ENCODE measurements at regions not wholly inside any gene's neighbourhood (a gene's known extent, or its start where the extent isn't known, plus 50 kb on each side); places are given as distances from the start of the nearest gene placed in this dataset.
"Not testable (repeated sequence)": the region's sequence is repeated elsewhere in the genome, so short reads cannot be mapped to it uniquely, and the experiment has no call there.

DNA sequence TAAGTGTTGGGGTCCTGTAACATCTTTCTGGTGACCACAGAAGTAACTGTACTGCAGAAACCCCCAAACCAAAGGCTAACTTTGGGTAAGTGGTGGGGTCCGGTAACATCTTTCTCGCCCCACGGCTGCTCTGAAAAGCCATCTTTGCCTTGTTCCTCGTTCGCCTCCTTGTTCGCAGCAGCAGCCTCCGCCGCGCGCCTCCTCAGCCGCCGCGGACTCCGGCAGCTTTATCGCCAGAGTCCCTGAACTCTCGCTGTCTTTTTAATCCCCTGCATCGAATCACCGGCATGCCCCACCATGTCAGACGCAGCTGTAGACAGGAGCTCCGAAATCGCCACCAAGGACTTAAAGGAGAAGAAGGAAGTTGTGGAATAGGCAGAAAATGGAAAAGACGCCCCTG, 316.8 kb downstream of the TUSC7 start:
- ChIA-PET CTCF (no interaction called here), POLR2A (interaction anchor here (0.6 kb wide), 1 partner anchor 669 kb away, joined by 3 read pairs; no protein-coding TSS in a partner anchor)
- DNase-seq, result no peak
- H3K4me1 Mint-ChIP-seq (ENCODE audit: low read depth), result no peaks in the 10 kb centered on the region
- H3K27me3 Mint-ChIP-seq (ENCODE audit: low read depth), result no peaks in the 10 kb centered on the region
- H3K4me3 Mint-ChIP-seq, result no peak overlapping the region
- ATAC-seq, result no peak
- H3K9me3 Mint-ChIP-seq (ENCODE audit: insufficient read depth), result no peaks in the 10 kb centered on the region
- no peaks in the 10 kb centered on the region for H3K36me3 Mint-ChIP-seq (ENCODE audit: low read depth)
- H3K27ac Mint-ChIP-seq, result no peak overlapping the region

GRCh38 chr3:117035745-117036144, 326.2 kb downstream of the TUSC7 start:
- Mint-ChIP-seq H3K36me3 (ENCODE audit: low read depth) (no peaks in the 10 kb centered on the region), H3K9me3 (ENCODE audit: insufficient read depth) (no peaks in the 10 kb centered on the region), H3K4me1 (ENCODE audit: low read depth) (no peaks in the 10 kb centered on the region), H3K27ac (no peak overlapping the region), H3K27me3 (ENCODE audit: low read depth) (no peaks in the 10 kb centered on the region), H3K4me3 (no peak overlapping the region)
- ATAC-seq (no peak), DNase-seq (no peak)
- ChIA-PET CTCF (no interaction called here), POLR2A (no interaction called here)

- ATAC-seq (no peak), DNase-seq (no peak)
- H3K27me3 Mint-ChIP-seq (ENCODE audit: low read depth), result no peaks in the 10 kb centered on the region
- CTCF ChIA-PET, result no interaction called here
- POLR2A ChIA-PET, result no interaction called here
- H3K36me3 Mint-ChIP-seq (ENCODE audit: low read depth), result no peaks in the 10 kb centered on the region
- no peaks in the 10 kb centered on the region for H3K9me3 Mint-ChIP-seq (ENCODE audit: insufficient read depth)
- H3K4me3 Mint-ChIP-seq, result no peak overlapping the region
- no peaks in the 10 kb centered on the region for H3K4me1 Mint-ChIP-seq (ENCODE audit: low read depth)
- no peak overlapping the region for H3K27ac Mint-ChIP-seq
Measured at GRCh38 chr3:117036259-117036799, 326.8 kb downstream of the TUSC7 start.

DNA sequence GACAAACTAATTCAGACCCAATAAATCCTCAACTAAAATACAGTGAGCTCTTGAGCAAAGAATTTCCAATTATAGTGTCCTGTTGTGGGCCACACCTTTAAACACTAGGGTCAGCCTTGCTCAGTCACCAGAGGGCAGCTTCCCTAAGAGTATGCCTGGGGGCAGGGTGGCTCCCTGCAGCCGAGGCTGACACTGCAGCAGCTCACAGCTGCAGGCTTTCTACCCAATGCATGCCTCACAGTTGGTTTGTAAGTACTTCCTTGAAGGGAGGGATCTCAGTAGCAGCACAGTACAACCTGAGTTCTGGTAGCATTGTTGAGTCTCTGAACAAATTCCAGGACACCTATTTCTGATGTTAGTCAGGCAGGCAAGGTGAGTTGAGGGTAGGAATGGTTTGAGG, 335.6 kb downstream of the TUSC7 start:
- no peak for ATAC-seq
- H3K27ac Mint-ChIP-seq, result no peak overlapping the region
- POLR2A ChIA-PET, result no interaction called here

GRCh38 chr3:117047951-117048705, 338.5 kb downstream of the TUSC7 start:
- ATAC-seq, result no peak
- ChIA-PET POLR2A (no interaction called here), CTCF (no interaction called here)
- H3K36me3 Mint-ChIP-seq (ENCODE audit: low read depth), result no peaks in the 10 kb centered on the region
- H3K4me3 Mint-ChIP-seq, result no peak overlapping the region
- H3K4me1 Mint-ChIP-seq (ENCODE audit: low read depth), result no peaks in the 10 kb centered on the region
- H3K27ac Mint-ChIP-seq, result no peak overlapping the region
- peaks cover 4% of the 10 kb centered on the region for H3K9me3 Mint-ChIP-seq (ENCODE audit: insufficient read depth)
- DNase-seq, result no peak
- H3K27me3 Mint-ChIP-seq (ENCODE audit: low read depth), result no peaks in the 10 kb centered on the region

More for the DNA sequence above, 335.6 kb downstream of the TUSC7 start:
- no peak for DNase-seq
- H3K9me3 Mint-ChIP-seq (ENCODE audit: insufficient read depth), result peaks cover 4% of the 10 kb centered on the region
- CTCF ChIA-PET, result no interaction called here
- H3K36me3 Mint-ChIP-seq (ENCODE audit: low read depth), result no peaks in the 10 kb centered on the region
- H3K27me3 Mint-ChIP-seq (ENCODE audit: low read depth), result no peaks in the 10 kb centered on the region
- no peaks in the 10 kb centered on the region for H3K4me1 Mint-ChIP-seq (ENCODE audit: low read depth)
- H3K4me3 Mint-ChIP-seq, result no peak overlapping the region

DNA sequence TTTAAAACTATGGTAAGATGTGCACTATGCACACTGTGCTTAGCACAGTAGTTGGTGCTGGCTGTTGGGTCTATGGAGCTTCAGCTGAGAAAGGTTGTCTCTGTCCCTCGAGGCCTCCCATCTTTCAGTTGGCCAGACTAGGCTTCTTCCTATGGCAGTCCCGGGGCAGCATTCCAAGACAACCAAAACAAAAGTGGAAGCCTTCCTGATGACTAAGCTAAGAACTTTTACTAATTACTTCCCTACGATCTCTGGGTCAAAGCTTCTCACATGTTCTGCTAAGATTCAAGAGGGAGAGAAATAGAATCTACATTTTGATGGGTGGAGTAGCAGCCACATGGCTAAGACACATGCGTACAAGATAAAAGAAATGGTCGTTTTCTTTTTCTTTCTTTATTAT, 342.8 kb downstream of the TUSC7 start:
- ATAC-seq (no peak), DNase-seq (no peak)
- H3K4me3 Mint-ChIP-seq, result no peak overlapping the region
- H3K36me3 Mint-ChIP-seq (ENCODE audit: low read depth), result no peaks in the 10 kb centered on the region
- no peaks in the 10 kb centered on the region for H3K4me1 Mint-ChIP-seq (ENCODE audit: low read depth)
- H3K9me3 Mint-ChIP-seq (ENCODE audit: insufficient read depth), result peaks cover 4% of the 10 kb centered on the region
- H3K27me3 Mint-ChIP-seq (ENCODE audit: low read depth), result no peaks in the 10 kb centered on the region
- ChIA-PET CTCF (no interaction called here), POLR2A (no interaction called here)
- no peak overlapping the region for H3K27ac Mint-ChIP-seq

- no peaks in the 10 kb centered on the region for H3K36me3 Mint-ChIP-seq (ENCODE audit: low read depth)
Measured at GRCh38 chr3:117054556-117054955, 345.0 kb downstream of the TUSC7 start.

DNA sequence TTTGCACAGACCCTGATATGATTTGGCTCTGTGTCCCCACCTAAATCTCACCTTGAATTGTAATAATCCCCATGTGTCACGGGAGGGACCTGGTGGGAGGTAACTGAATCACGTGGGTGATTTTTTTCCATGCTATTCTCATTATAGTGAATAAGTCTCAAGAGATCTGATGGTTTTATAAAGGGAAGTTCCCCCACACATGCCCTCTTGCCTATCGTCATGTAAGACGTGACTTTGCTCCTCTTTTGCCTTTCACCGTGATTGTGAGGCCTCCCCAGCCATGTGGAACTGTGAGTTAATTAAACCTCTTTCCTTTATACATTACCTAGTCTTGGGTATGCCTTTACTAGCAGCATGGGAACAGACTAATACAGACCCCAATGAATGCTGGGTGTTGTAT, 347.4 kb downstream of the TUSC7 start:
- DNase-seq; H3K27me3 Mint-ChIP-seq (ENCODE audit: low read depth); ATAC-seq; POLR2A ChIA-PET; H3K27ac Mint-ChIP-seq; H3K36me3 Mint-ChIP-seq (ENCODE audit: low read depth); H3K4me3 Mint-ChIP-seq; H3K4me1 Mint-ChIP-seq (ENCODE audit: low read depth); H3K9me3 Mint-ChIP-seq (ENCODE audit: insufficient read depth); CTCF ChIA-PET: not testable (repeated sequence)

More at GRCh38 chr3:117054556-117054955, 345.0 kb downstream of the TUSC7 start:
- Mint-ChIP-seq H3K27me3 (ENCODE audit: low read depth) (no peaks in the 10 kb centered on the region), H3K4me3 (no peak overlapping the region), H3K9me3 (ENCODE audit: insufficient read depth) (no peaks in the 10 kb centered on the region), H3K4me1 (ENCODE audit: low read depth) (no peaks in the 10 kb centered on the region), H3K27ac (no peak overlapping the region)
- DNase-seq, result no peak
- ChIA-PET CTCF (no interaction called here), POLR2A (no interaction called here)
- ATAC-seq, result no peak

DNA sequence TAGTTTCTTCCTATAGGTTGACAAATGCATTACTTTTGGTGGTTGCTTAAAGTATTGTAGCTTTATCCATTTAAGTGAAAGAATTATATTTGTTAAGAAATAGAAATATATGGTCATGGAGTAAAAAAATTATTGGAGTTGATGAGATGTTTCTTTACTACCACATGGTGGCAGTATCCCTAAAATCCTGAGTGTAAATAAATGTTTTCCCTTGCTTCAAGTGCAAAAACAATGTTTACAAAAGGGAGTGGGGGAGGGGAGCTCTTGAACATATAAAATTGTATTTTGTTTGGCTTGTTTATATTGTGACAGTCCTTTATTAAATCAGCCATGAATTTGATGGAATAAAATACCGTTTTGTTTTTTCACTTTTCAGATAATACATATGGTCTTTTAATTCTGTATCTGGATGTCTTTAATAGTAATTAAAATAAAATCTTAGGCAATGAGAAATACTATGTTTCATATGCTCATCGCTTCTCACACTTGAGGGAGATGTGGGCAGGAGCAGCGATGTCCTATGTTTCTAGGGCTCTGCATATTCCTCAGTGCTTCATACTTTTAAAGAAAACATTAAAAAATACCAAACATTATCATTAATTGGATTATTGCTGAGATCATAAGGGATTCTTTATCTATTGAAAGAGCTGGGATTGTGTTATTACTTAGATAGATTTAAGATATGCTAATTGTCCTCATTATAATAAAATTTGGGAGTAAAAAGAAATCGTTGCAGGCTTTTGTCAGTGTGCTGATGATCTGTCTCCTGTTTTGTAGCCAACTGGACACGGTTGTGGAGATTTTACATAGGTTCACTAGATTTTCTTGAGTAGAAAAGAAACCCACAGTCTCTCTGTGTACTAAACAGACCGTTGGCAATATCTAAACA, 349.7 kb downstream of the TUSC7 start:
- no peak for DNase-seq
- CTCF ChIA-PET, result no interaction called here
- POLR2A ChIA-PET, result no interaction called here
- no peak overlapping the region for H3K4me3 Mint-ChIP-seq
- no peaks in the 10 kb centered on the region for H3K36me3 Mint-ChIP-seq (ENCODE audit: low read depth)
- H3K4me1 Mint-ChIP-seq (ENCODE audit: low read depth), result no peaks in the 10 kb centered on the region
- H3K27ac Mint-ChIP-seq, result no peak overlapping the region
- H3K27me3 Mint-ChIP-seq (ENCODE audit: low read depth), result no peaks in the 10 kb centered on the region
- no peak for ATAC-seq
- H3K9me3 Mint-ChIP-seq (ENCODE audit: insufficient read depth), result no peaks in the 10 kb centered on the region

DNA sequence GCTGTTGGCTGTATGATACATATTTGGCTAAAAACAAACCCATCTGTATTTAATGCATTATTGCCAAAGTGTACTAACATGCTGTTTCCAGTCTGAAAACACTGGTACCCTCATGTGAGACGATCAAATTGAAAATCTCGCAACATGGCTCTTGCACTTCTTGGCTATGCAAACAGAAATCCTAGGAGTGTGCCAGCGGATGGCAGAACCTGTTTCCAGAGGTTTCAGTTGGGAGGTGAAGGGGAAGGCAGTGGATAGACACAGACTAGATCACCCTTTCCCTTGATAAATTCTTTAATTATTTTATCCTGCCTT, 350.3 kb downstream of the TUSC7 start:
- no peak overlapping the region for H3K27ac Mint-ChIP-seq
- H3K27me3 Mint-ChIP-seq (ENCODE audit: low read depth), result no peaks in the 10 kb centered on the region
- H3K36me3 Mint-ChIP-seq (ENCODE audit: low read depth), result no peaks in the 10 kb centered on the region
- no peak overlapping the region for H3K4me3 Mint-ChIP-seq
- POLR2A ChIA-PET, result no interaction called here
- CTCF ChIA-PET, result no interaction called here
- no peak for DNase-seq
- no peaks in the 10 kb centered on the region for H3K4me1 Mint-ChIP-seq (ENCODE audit: low read depth)
- no peak for ATAC-seq
- no peaks in the 10 kb centered on the region for H3K9me3 Mint-ChIP-seq (ENCODE audit: insufficient read depth)

DNA sequence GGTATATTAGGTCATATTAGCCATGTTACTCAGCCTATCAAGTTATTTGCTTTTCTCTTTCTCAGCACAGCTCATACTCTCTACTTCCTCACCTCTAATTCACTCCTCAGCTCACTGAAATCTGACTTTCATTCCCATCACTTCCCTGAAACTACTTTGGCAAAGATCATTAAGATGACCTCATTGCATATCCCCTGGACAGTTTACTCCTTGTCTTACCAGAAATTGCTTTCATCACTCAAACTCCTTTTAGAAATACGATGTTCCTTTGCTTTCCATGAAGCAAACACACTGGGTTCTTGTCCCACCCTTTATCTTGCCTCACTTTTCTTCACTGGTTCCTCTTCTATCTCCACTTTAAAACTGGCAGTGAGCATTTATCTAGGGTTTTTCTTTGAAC, 354.4 kb downstream of the TUSC7 start:
- DNase-seq, result no peak
- Mint-ChIP-seq H3K27me3 (ENCODE audit: low read depth) (no peaks in the 10 kb centered on the region), H3K4me1 (ENCODE audit: low read depth) (no peaks in the 10 kb centered on the region), H3K9me3 (ENCODE audit: insufficient read depth) (no peaks in the 10 kb centered on the region), H3K4me3 (no peak overlapping the region), H3K27ac (no peak overlapping the region), H3K36me3 (ENCODE audit: low read depth) (no peaks in the 10 kb centered on the region)
- POLR2A ChIA-PET, result no interaction called here
- ATAC-seq, result no peak
- CTCF ChIA-PET, result no interaction called here

DNA sequence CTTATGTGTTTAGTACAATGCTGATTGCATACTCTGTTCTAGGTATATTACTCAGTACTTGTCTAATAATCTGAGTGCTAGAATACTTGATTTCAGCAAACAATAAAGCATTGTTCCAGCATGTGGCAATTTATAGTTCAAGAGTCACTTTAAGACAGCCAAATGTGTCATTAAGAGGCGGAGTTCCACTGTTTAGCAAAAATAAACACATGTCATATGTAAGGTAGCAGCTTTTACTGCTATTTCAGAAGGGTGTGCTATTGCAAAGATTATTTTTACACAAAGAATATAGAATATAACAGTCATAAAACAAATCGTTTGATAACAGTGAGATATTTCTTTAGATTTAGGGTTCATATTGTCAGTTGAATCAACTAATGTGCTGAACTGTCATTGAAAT, 358.7 kb downstream of the TUSC7 start:
- ChIA-PET POLR2A (no interaction called here), CTCF (no interaction called here)
- ATAC-seq, result no peak

More for the DNA sequence above, 358.7 kb downstream of the TUSC7 start:
- Mint-ChIP-seq H3K27ac (no peak overlapping the region), H3K9me3 (ENCODE audit: insufficient read depth) (no peaks in the 10 kb centered on the region), H3K36me3 (ENCODE audit: low read depth) (no peaks in the 10 kb centered on the region), H3K27me3 (ENCODE audit: low read depth) (no peaks in the 10 kb centered on the region), H3K4me3 (no peak overlapping the region), H3K4me1 (ENCODE audit: low read depth) (no peaks in the 10 kb centered on the region)
- DNase-seq, result no peak

Measured in activated CD8-positive, alpha-beta T cell treated with anti-CD3 and anti-CD28 coated beads, Interleukin-2, amount 10 ng/mL, durations not matched to agents 7 days and 5 days (primary cell).